Activated T-helper 17 cell treated with anti-CD3 and anti-CD28 coated beads, Interleukin-2, amount 50 U/mL, for 72 hours (primary cell): ENCODE measurements at regions not wholly inside any gene's neighbourhood (a gene's known extent, or its start where the extent isn't known, plus 50 kb on each side); places are given as distances from the start of the nearest gene placed in this dataset.

Experiments
- ATAC-seq: fragments of 150-1000 bp; cut with Tn5 transposase; replicated peaks from 2 replicates; pipeline ENCODE4 v1.10.0; 2021; ENCODE audit warnings: mild to moderate bottlenecking, moderate library complexity
- H3K27ac Mint-ChIP-seq: one replicate; pipeline ENCODE4 v1.8.0; 2022; ENCODE audit warnings: mixed read lengths
- H3K27me3 Mint-ChIP-seq: one replicate; pipeline ENCODE4 v1.8.0; 2022; ENCODE audit warnings: mixed read lengths
- H3K36me3 Mint-ChIP-seq: one replicate; pipeline ENCODE4 v1.8.0; 2022; ENCODE audit warnings: low read depth, mild to moderate bottlenecking, mixed read lengths
- H3K4me1 Mint-ChIP-seq: one replicate; pipeline ENCODE4 v1.8.0; 2022; ENCODE audit warnings: mixed read lengths
- H3K4me3 Mint-ChIP-seq: one replicate; pipeline ENCODE4 v1.8.0; 2022; ENCODE audit warnings: mild to moderate bottlenecking, mixed read lengths
- H3K9me3 Mint-ChIP-seq: one replicate; pipeline ENCODE4 v1.8.0; 2022; ENCODE audit warnings: mixed read lengths

GRCh38 chr6:97867177-97867576 lies 584.2 kb upstream of the MMS22L start:
- Mint-ChIP-seq H3K4me3 (no peak overlapping the region), H3K36me3 (no peaks in the 10 kb centered on the region), H3K27me3 (no peaks in the 10 kb centered on the region), H3K27ac (no peak overlapping the region), H3K4me1 (no peaks in the 10 kb centered on the region), H3K9me3 (no peaks in the 10 kb centered on the region)
- ATAC-seq = no peak

GRCh38 chr6:97870273-97870672 lies 587.3 kb upstream of the MMS22L start:
- Mint-ChIP-seq H3K4me3 (no peak overlapping the region), H3K9me3 (no peaks in the 10 kb centered on the region), H3K36me3 (no peaks in the 10 kb centered on the region), H3K27ac (no peak overlapping the region), H3K27me3 (no peaks in the 10 kb centered on the region), H3K4me1 (no peaks in the 10 kb centered on the region)
- ATAC-seq = no peak

GRCh38 chr6:97876711-97877110 lies 593.7 kb upstream of the MMS22L start:
- Mint-ChIP-seq H3K27ac (no peak overlapping the region), H3K4me3 (no peak overlapping the region), H3K27me3 (no peaks in the 10 kb centered on the region), H3K4me1 (no peaks in the 10 kb centered on the region), H3K9me3 (no peaks in the 10 kb centered on the region), H3K36me3 (no peaks in the 10 kb centered on the region)
- ATAC-seq = no peak

- ATAC-seq = no peak
- no peaks in the 10 kb centered on the region for H3K9me3 Mint-ChIP-seq
- H3K27ac Mint-ChIP-seq = no peak overlapping the region
- no peaks in the 10 kb centered on the region for H3K27me3 Mint-ChIP-seq
- H3K36me3 Mint-ChIP-seq = no peaks in the 10 kb centered on the region
- no peak overlapping the region for H3K4me3 Mint-ChIP-seq
- no peaks in the 10 kb centered on the region for H3K4me1 Mint-ChIP-seq
Observed at GRCh38 chr6:97882755-97883154, 599.7 kb upstream of the MMS22L start.

GRCh38 chr6:97885325-97885724 lies 602.3 kb upstream of the MMS22L start:
- Mint-ChIP-seq H3K27ac (no peak overlapping the region), H3K4me3 (no peak overlapping the region), H3K27me3 (no peaks in the 10 kb centered on the region), H3K36me3 (no peaks in the 10 kb centered on the region), H3K4me1 (no peaks in the 10 kb centered on the region), H3K9me3 (no peaks in the 10 kb centered on the region)
- no peak for ATAC-seq

- Mint-ChIP-seq H3K27me3 (no peaks in the 10 kb centered on the region), H3K27ac (no peak overlapping the region), H3K9me3 (no peaks in the 10 kb centered on the region), H3K36me3 (no peaks in the 10 kb centered on the region), H3K4me3 (no peak overlapping the region), H3K4me1 (no peaks in the 10 kb centered on the region)
- no peak for ATAC-seq
Observed at GRCh38 chr6:97885828-97886227, 602.8 kb upstream of the MMS22L start.

GRCh38 chr6:97901531-97901930 lies 618.5 kb upstream of the MMS22L start:
- Mint-ChIP-seq H3K9me3 (peaks cover 7% of the 10 kb centered on the region), H3K36me3 (no peaks in the 10 kb centered on the region), H3K27me3 (no peaks in the 10 kb centered on the region), H3K4me3 (no peak overlapping the region), H3K4me1 (no peaks in the 10 kb centered on the region), H3K27ac (no peak overlapping the region)
- no peak for ATAC-seq

- H3K27ac Mint-ChIP-seq = no peak overlapping the region
Observed at GRCh38 chr6:97909380-97909779, 626.4 kb upstream of the MMS22L start.

GRCh38 chr6:97913721-97914120 lies 630.7 kb upstream of the MMS22L start:
- no peak overlapping the region for H3K27ac Mint-ChIP-seq
- H3K9me3 Mint-ChIP-seq = peaks cover 7% of the 10 kb centered on the region
- H3K4me1 Mint-ChIP-seq = no peaks in the 10 kb centered on the region
- ATAC-seq = no peak
- H3K36me3 Mint-ChIP-seq = no peaks in the 10 kb centered on the region
- no peaks in the 10 kb centered on the region for H3K27me3 Mint-ChIP-seq
- H3K4me3 Mint-ChIP-seq = no peak overlapping the region

More at GRCh38 chr6:97909380-97909779, 626.4 kb upstream of the MMS22L start:
- Mint-ChIP-seq H3K4me3 (no peak overlapping the region), H3K4me1 (no peaks in the 10 kb centered on the region), H3K27me3 (no peaks in the 10 kb centered on the region), H3K36me3 (no peaks in the 10 kb centered on the region), H3K9me3 (peaks cover 10% of the 10 kb centered on the region)
- ATAC-seq = no peak

- no peak for ATAC-seq
- H3K36me3 Mint-ChIP-seq = no peaks in the 10 kb centered on the region
- H3K27me3 Mint-ChIP-seq = no peaks in the 10 kb centered on the region
- no peak overlapping the region for H3K27ac Mint-ChIP-seq
- H3K9me3 Mint-ChIP-seq = peaks cover 7% of the 10 kb centered on the region
- H3K4me1 Mint-ChIP-seq = no peaks in the 10 kb centered on the region
- no peak overlapping the region for H3K4me3 Mint-ChIP-seq
Observed at GRCh38 chr6:97914912-97915311, 631.9 kb upstream of the MMS22L start.

- Mint-ChIP-seq H3K27me3 (no peaks in the 10 kb centered on the region), H3K4me3 (no peak overlapping the region), H3K4me1 (no peaks in the 10 kb centered on the region), H3K9me3 (peaks cover 3% of the 10 kb centered on the region), H3K36me3 (no peaks in the 10 kb centered on the region), H3K27ac (no peak overlapping the region)
- no peak for ATAC-seq
Observed at GRCh38 chr6:97915537-97915936, 632.5 kb upstream of the MMS22L start.

- H3K36me3 Mint-ChIP-seq = no peaks in the 10 kb centered on the region
- no peaks in the 10 kb centered on the region for H3K4me1 Mint-ChIP-seq
- H3K27ac Mint-ChIP-seq = no peak overlapping the region
- H3K27me3 Mint-ChIP-seq = no peaks in the 10 kb centered on the region
- H3K4me3 Mint-ChIP-seq = no peak overlapping the region
- H3K9me3 Mint-ChIP-seq = no peaks in the 10 kb centered on the region
- no peak for ATAC-seq
Observed at GRCh38 chr6:97917369-97917768, 634.4 kb upstream of the MMS22L start.

- no peaks in the 10 kb centered on the region for H3K36me3 Mint-ChIP-seq
- no peak overlapping the region for H3K27ac Mint-ChIP-seq
- ATAC-seq = no peak
- H3K27me3 Mint-ChIP-seq = no peaks in the 10 kb centered on the region
- no peaks in the 10 kb centered on the region for H3K9me3 Mint-ChIP-seq
- H3K4me1 Mint-ChIP-seq = no peaks in the 10 kb centered on the region
- H3K4me3 Mint-ChIP-seq = no peak overlapping the region
Observed at GRCh38 chr6:97919046-97919445, 636.0 kb upstream of the MMS22L start.

GRCh38 chr6:97919631-97920030 lies 636.6 kb upstream of the MMS22L start:
- no peak overlapping the region for H3K27ac Mint-ChIP-seq
- H3K9me3 Mint-ChIP-seq = no peaks in the 10 kb centered on the region
- H3K4me3 Mint-ChIP-seq = no peak overlapping the region
- no peaks in the 10 kb centered on the region for H3K36me3 Mint-ChIP-seq
- no peaks in the 10 kb centered on the region for H3K27me3 Mint-ChIP-seq
- H3K4me1 Mint-ChIP-seq = no peaks in the 10 kb centered on the region
- ATAC-seq = no peak

- Mint-ChIP-seq H3K27ac (no peak overlapping the region), H3K27me3 (no peaks in the 10 kb centered on the region), H3K9me3 (no peaks in the 10 kb centered on the region), H3K4me1 (no peaks in the 10 kb centered on the region), H3K4me3 (no peak overlapping the region), H3K36me3 (no peaks in the 10 kb centered on the region)
- no peak for ATAC-seq
Observed at GRCh38 chr6:97923249-97923648, 640.2 kb upstream of the MMS22L start.

- ATAC-seq = no peak
- Mint-ChIP-seq H3K27me3 (no peaks in the 10 kb centered on the region), H3K27ac (no peak overlapping the region), H3K4me3 (no peak overlapping the region), H3K4me1 (no peaks in the 10 kb centered on the region), H3K36me3 (no peaks in the 10 kb centered on the region), H3K9me3 (no peaks in the 10 kb centered on the region)
Observed at GRCh38 chr6:97925504-97925903, 642.5 kb upstream of the MMS22L start.
